Testis (tissue), 2 donors: ENCODE measurements at regions not wholly inside any gene's neighbourhood (a gene's known extent, or its start where the extent isn't known, plus 50 kb on each side); places are given as distances from the start of the nearest gene placed in this dataset.

Source experiments
- DNase-seq: peaks from one replicate; pipeline ENCODE4 v3.0.0-alpha.2; 2019
- H3K27ac ChIP-seq, 2 donors: fragments of 200-600 bp; sonication (generic); one replicate each; pipeline ENCODE4 v1.5.1; 2019
- H3K27me3 ChIP-seq: fragments of 200-600 bp; sonication (generic); one replicate; pipeline ENCODE4 v1.5.1; 2019
- H3K36me3 ChIP-seq: fragments of 200-600 bp; sonication (generic); one replicate; pipeline ENCODE4 v1.5.1; 2017; ENCODE audit warnings: low read depth; ENCODE audit errors: missing control alignments
- H3K4me1 ChIP-seq: fragments of 200-600 bp; sonication (generic); one replicate; pipeline ENCODE4 v1.5.1; 2019
- H3K4me3 ChIP-seq, 2 donors: fragments of 200-600 bp; sonication (generic); one replicate each; pipeline ENCODE4 v1.5.1; 2017 to 2019
- H3K9me3 ChIP-seq: fragments of 200-600 bp; sonication (generic); one replicate; pipeline ENCODE4 v1.5.1; 2017
- CTCF ChIP-seq, 3 experiments: fragments of 450-650 bp in 2 of 3; fragments of 200-600 bp in 1 of 3; sonication (generic) in 1 of 3; IDR thresholded peaks; one replicate each; pipeline ENCODE4 v1.5.1; 2016 to 2019; ENCODE audit warnings: antibody characterized with exemption in 3 of 3, mild to moderate bottlenecking in 2 of 3, moderate library complexity in 1 of 3
- POLR2A ChIP-seq: fragments of 450-650 bp; IDR thresholded peaks from one replicate; pipeline ENCODE4 v1.6.1; 2017; ENCODE audit warnings: antibody characterized with exemption, mild to moderate bottlenecking, moderate library complexity
- WGBS, 2 donors: methylation state at CpG; one replicate each; pipeline ENCODE4 v1.1.5; 2018; 5-methylcytosine and 5-hydroxymethylcytosine counted together
- intact Hi-C: fragments of 100-400 bp; cut with DNase I; formaldehyde crosslinking; loops from one replicate; pipeline ENCODE4 v1.15.1; 2023; ENCODE audit warnings: low total_unique reads

- intact Hi-C loops: no loop called here
- H3K9me3 ChIP-seq: no peaks in the 10 kb centered on the region
- no peaks in the 10 kb centered on the region for H3K4me1 ChIP-seq
- H3K36me3 ChIP-seq: no peaks in the 10 kb centered on the region
- TF ChIP-seq POLR2A (no peak), CTCF (IDR thresholded peaks at IDR 0.05) (no peak)
- no peak overlapping the region for H3K4me3 ChIP-seq
- 67 to 71% methylated on average over 2 of the region's 2 CpGs for WGBS, 2 donors
- H3K27me3 ChIP-seq: no peaks in the 10 kb centered on the region
- H3K27ac ChIP-seq: no peak overlapping the region
- DNase-seq: peak; percentile 35
These were observed 220.4 kb upstream of the RAG2 start for GRCh38 chr11:36818410-36818809.

GRCh38 chr11:36817336-36817965 lies 219.4 kb upstream of the RAG2 start:
- 85 to 91% methylated on average over 6 of the region's 6 CpGs for WGBS, 2 donors
- intact Hi-C loops: no loop called here
- no peak for DNase-seq
- Histone ChIP-seq H3K27me3 (no peaks in the 10 kb centered on the region), H3K4me1 (no peaks in the 10 kb centered on the region), H3K9me3 (no peaks in the 10 kb centered on the region), H3K27ac (no peak overlapping the region), H3K4me3 (no peak overlapping the region), H3K36me3 (no peaks in the 10 kb centered on the region)
- TF ChIP-seq POLR2A: no peak
- TF ChIP-seq CTCF (IDR thresholded peaks at IDR 0.05): no peak

GRCh38 chr11:36809303-36809702 lies 211.3 kb upstream of the RAG2 start:
- TF ChIP-seq POLR2A: no peak
- no peaks in the 10 kb centered on the region for H3K9me3 ChIP-seq
- DNase-seq: no peak
- H3K4me1 ChIP-seq: no peaks in the 10 kb centered on the region
- H3K36me3 ChIP-seq: no peaks in the 10 kb centered on the region
- H3K4me3 ChIP-seq: no peak overlapping the region
- H3K27me3 ChIP-seq: no peaks in the 10 kb centered on the region
- intact Hi-C loops: no loop called here
- no peak overlapping the region for H3K27ac ChIP-seq

- Histone ChIP-seq H3K9me3 (no peaks in the 10 kb centered on the region), H3K27me3 (no peaks in the 10 kb centered on the region), H3K27ac (no peak overlapping the region), H3K4me3 (no peak overlapping the region), H3K4me1 (no peaks in the 10 kb centered on the region), H3K36me3 (no peaks in the 10 kb centered on the region)
- intact Hi-C loops: no loop called here
- 81 to 89% methylated on average over 4 of the region's 4 CpGs for WGBS, 2 donors
- DNase-seq: no peak
- no peak for TF ChIP-seq CTCF (IDR thresholded peaks at IDR 0.05)
- TF ChIP-seq POLR2A: no peak
These were observed 209.8 kb upstream of the RAG2 start for GRCh38 chr11:36807871-36808270.

- H3K27me3 ChIP-seq: no peaks in the 10 kb centered on the region
- no peak overlapping the region for H3K4me3 ChIP-seq
- intact Hi-C loops: no loop called here
- H3K4me1 ChIP-seq: no peaks in the 10 kb centered on the region
- 60 to 67% methylated on average over 7 of the region's 7 CpGs for WGBS, 2 donors
- no peak for DNase-seq
- H3K27ac ChIP-seq: no peak overlapping the region
- H3K36me3 ChIP-seq: no peaks in the 10 kb centered on the region
- H3K9me3 ChIP-seq: no peaks in the 10 kb centered on the region
- no peak for TF ChIP-seq CTCF (IDR thresholded peaks at IDR 0.05)
- no peak for TF ChIP-seq POLR2A
These were observed 205.0 kb upstream of the RAG2 start for GRCh38 chr11:36803084-36803483.
